ENCODE measurements at regions not wholly inside any gene's neighbourhood (a gene's known extent, or its start where the extent isn't known, plus 50 kb on each side); places are given as distances from the start of the nearest gene placed in this dataset.

DNA sequence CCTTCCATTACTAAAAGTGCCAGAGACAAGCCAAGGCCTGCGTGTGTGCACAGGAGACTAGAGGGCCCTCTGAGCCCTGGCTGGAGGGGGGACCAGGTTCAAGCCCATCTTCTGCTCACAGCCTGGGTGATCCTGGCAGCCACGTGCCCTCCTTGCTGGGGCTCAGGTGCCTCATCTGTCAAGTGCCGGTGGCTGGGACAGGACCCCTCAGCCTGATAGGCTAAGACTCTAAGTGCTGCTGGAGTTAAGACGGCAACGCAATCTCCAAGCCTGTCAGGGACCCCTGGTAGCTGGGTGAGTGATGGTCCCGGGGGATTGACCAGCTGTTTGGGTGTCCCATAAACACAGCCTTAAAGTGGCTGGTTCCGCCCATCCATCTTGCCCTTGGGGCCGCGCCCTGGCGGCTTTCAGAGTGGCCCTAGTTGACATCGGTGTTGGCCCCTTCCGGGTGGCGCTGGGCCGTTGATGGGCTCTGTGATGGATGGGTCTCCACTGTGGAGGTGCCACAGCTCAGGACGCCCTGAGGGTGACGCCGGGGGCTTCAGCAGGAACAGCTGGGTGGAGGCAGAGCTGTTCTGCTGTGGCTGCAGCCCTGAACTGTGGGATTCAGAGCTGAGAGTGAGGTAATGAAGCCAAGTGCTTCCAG lies 136.2 kb downstream of the BARX1 start:
- intact Hi-C loops (cut with DNase I), result no loop called here
- peak in 1 of 4 donors; percentile 8 for DNase-seq
- TF ChIP-seq POLR2A (IDR thresholded peaks at IDR 0.05), result no peak
- TF ChIP-seq, protein P1, sequence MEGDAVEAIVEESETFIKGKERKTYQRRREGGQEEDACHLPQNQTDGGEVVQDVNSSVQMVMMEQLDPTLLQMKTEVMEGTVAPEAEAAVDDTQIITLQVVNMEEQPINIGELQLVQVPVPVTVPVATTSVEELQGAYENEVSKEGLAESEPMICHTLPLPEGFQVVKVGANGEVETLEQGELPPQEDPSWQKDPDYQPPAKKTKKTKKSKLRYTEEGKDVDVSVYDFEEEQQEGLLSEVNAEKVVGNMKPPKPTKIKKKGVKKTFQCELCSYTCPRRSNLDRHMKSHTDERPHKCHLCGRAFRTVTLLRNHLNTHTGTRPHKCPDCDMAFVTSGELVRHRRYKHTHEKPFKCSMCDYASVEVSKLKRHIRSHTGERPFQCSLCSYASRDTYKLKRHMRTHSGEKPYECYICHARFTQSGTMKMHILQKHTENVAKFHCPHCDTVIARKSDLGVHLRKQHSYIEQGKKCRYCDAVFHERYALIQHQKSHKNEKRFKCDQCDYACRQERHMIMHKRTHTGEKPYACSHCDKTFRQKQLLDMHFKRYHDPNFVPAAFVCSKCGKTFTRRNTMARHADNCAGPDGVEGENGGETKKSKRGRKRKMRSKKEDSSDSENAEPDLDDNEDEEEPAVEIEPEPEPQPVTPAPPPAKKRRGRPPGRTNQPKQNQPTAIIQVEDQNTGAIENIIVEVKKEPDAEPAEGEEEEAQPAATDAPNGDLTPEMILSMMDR (IDR thresholded peaks at IDR 0.05), result no peak
- H3K27me3 ChIP-seq, result no peaks in the 10 kb centered on the region
- H3K36me3 ChIP-seq (replicated peaks in 1 of 2; ENCODE audit: insufficient read depth in 1 of 2, low read depth in 2 of 2), result no peaks in the 10 kb centered on the region
- no peaks in the 10 kb centered on the region for H3K4me1 ChIP-seq
- 67 to 68% methylated on average over 7 to 13 of the region's 17 CpGs for whole genome bisulfite sequencing, 2 donors
- H3K9me3 ChIP-seq, result no peaks in the 10 kb centered on the region
- ATAC-seq, result no peak
- H3K4me3 ChIP-seq, result no peak overlapping the region
- no peak overlapping the region for H3K27ac ChIP-seq

DNA sequence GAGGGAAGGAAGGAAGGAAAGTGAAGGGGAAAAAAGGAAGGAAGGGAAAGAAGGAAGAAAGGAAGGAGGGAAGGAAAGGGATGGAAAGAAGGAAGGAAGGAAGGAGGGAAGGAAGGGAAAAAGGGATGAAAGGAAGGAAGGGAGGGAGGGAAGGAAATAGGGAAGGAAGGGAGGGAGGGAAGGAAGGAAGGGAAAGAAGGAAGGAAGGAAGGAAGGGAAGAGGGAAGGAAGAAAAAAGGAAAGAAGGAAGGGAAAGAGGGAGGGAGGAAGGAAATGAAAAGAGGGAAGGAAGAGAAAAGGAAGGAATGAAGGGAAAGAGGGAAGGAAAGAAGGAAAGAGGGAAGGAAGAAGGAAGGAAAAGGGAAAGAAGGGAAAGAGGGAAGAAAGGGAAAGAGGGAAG lies 136.9 kb downstream of the BARX1 start:
- ATAC-seq (no peak), DNase-seq (no peak)
- no peaks in the 10 kb centered on the region for H3K9me3 ChIP-seq
- no peak overlapping the region for H3K27ac ChIP-seq
- H3K4me1 ChIP-seq, result no peaks in the 10 kb centered on the region
- TF ChIP-seq POLR2A (IDR thresholded peaks at IDR 0.05), result no peak
- TF ChIP-seq, protein P1 (IDR thresholded peaks at IDR 0.05), result no peak
- no peaks in the 10 kb centered on the region for H3K27me3 ChIP-seq
- H3K4me3 ChIP-seq, result no peak overlapping the region
- no peaks in the 10 kb centered on the region for H3K36me3 ChIP-seq (replicated peaks in 1 of 2; ENCODE audit: insufficient read depth in 1 of 2, low read depth in 2 of 2)
- intact Hi-C loops (cut with DNase I), result no loop called here

DNA sequence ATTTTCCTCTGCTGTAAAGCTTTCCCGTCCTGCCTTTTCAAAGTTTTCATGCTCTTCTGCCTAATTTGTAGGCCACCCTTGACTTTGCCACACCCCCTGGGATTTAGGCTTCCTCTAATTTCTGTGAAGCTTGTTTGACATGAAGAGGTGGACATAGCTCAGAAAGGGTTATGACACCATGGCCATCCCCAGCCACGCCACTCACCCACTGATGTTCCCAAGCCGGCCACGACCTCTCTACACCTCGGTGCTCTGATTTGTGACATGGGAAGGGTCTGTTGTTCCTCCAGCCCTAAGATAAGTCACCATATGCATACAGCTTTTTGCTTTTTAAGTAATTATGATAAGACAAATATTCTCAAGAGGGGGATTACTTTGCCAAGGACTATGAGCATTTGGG lies 139.5 kb downstream of the BARX1 start:
- H3K27ac ChIP-seq, result no peak overlapping the region
- no peaks in the 10 kb centered on the region for H3K9me3 ChIP-seq
- H3K27me3 ChIP-seq, result no peaks in the 10 kb centered on the region
- ATAC-seq (no peak), DNase-seq (peak in 1 of 4 donors; percentile 4)
- intact Hi-C loops (cut with DNase I), result no loop called here
- no peaks in the 10 kb centered on the region for H3K36me3 ChIP-seq (replicated peaks in 1 of 2; ENCODE audit: insufficient read depth in 1 of 2, low read depth in 2 of 2)
- WGBS, 2 donors, result 42 to 49% methylated on average over 5 of the region's 5 CpGs
- no peak for TF ChIP-seq POLR2A (IDR thresholded peaks at IDR 0.05)
- TF ChIP-seq, protein P1 (IDR thresholded peaks at IDR 0.05), result no peak
- no peaks in the 10 kb centered on the region for H3K4me1 ChIP-seq
- no peak overlapping the region for H3K4me3 ChIP-seq

DNA sequence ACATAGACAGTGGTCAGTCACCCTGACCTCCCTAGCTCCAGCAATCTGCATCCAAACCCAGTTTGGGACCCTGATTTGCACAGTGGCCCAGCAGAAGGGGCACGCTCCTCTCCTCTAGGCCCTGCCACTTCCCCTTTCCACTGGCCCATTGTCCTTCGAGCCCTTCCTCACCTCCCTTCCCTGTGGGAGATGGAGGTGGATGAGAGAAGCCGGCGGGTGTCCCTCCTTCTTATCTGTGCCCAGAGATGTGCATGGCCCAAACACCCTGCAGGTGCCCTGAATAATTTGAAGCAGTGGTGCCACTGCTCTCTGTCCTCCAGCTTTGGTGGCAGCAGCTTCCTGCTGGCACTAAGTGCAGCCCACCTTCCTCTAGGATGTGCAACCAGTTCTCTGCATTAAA lies 140.0 kb downstream of the BARX1 start:
- no peak for ATAC-seq
- 64 to 72% methylated on average over 4 of the region's 4 CpGs for WGBS, 2 donors

More for the DNA sequence above, 140.0 kb downstream of the BARX1 start:
- intact Hi-C loops (cut with DNase I), result no loop called here
- Histone ChIP-seq H3K36me3 (replicated peaks in 1 of 2; ENCODE audit: insufficient read depth in 1 of 2, low read depth in 2 of 2) (no peaks in the 10 kb centered on the region), H3K9me3 (no peaks in the 10 kb centered on the region), H3K4me3 (no peak overlapping the region), H3K27me3 (no peaks in the 10 kb centered on the region), H3K4me1 (no peaks in the 10 kb centered on the region), H3K27ac (no peak overlapping the region)
- TF ChIP-seq, protein P1 (IDR thresholded peaks at IDR 0.05), result no peak
- TF ChIP-seq POLR2A (IDR thresholded peaks at IDR 0.05), result no peak
- DNase-seq, result peak in 1 of 4 donors; percentile 1

Data from body of pancreas (tissue), 4 donors.